Stimulated activated effector memory CD8-positive, alpha-beta T cell treated with anti-CD3 and anti-CD28 coated beads, Interleukin-12 subunit alpha, Interleukin-12 subunit beta, amount 100 ng/mL, for 72 hours (primary cell): ENCODE measurements at regions not wholly inside any gene's neighbourhood (a gene's known extent, or its start where the extent isn't known, plus 50 kb on each side); places are given as distances from the start of the nearest gene placed in this dataset.
"Not testable (repeated sequence)": the region's sequence is repeated elsewhere in the genome, so short reads cannot be mapped to it uniquely, and the experiment has no call there.

Experiments
- ATAC-seq: fragments of 150-1000 bp; cut with Tn5 transposase; 2 replicates; pipeline ENCODE4 v1.10.0; 2021
- DNase-seq, 2 donors: peaks; one replicate each; pipeline ENCODE4 v3.0.0; 2021 to 2022; ENCODE audit warnings: low spot score in 2 of 2
- H3K27ac Mint-ChIP-seq: one replicate; pipeline ENCODE4 v1.8.0; 2022; ENCODE audit warnings: mild to moderate bottlenecking, mixed read lengths
- H3K36me3 Mint-ChIP-seq: one replicate; pipeline ENCODE4 v1.8.0; 2022; ENCODE audit warnings: mild to moderate bottlenecking, mixed read lengths
- H3K4me1 Mint-ChIP-seq: one replicate; pipeline ENCODE4 v1.8.0; 2022; ENCODE audit warnings: mixed read lengths
- H3K4me3 Mint-ChIP-seq: one replicate; pipeline ENCODE4 v1.8.0; 2022; ENCODE audit warnings: mild to moderate bottlenecking, mixed read lengths
- H3K9me3 Mint-ChIP-seq: one replicate; pipeline ENCODE4 v1.8.0; 2022; ENCODE audit warnings: mixed read lengths

GRCh38 chr1:14392161-14392858 lies 206.2 kb upstream of the KAZN start:
- no peak overlapping the region for H3K4me3 Mint-ChIP-seq
- no peaks in the 10 kb centered on the region for H3K4me1 Mint-ChIP-seq
- ATAC-seq (no peak), DNase-seq (no peak)
- peaks cover 8% of the 10 kb centered on the region for H3K9me3 Mint-ChIP-seq
- no peaks in the 10 kb centered on the region for H3K36me3 Mint-ChIP-seq
- H3K27ac Mint-ChIP-seq = no peak overlapping the region

DNA sequence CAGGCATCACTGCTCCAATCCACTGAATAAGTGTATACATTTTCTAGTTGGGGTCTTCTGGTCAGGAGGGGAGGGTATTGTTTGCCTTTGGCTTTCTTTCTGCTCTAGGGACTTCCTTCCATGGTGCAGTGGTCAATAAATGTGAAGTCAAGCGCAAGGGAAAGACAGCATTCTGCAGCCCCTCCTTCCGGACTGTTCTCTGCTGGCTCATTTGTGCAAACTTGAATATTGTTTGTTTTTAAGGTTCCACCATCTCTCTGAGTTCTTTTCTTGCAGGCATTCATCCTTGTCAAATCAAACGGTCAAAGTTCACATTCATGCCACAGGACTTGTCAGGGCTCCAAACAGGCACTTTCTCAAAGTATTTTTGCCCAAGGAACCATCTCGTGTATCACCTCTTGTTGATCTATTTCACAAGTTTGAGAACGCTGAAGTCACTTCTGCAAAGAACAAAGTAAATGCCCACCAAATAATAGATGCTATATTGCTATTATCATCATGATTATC lies 205.6 kb upstream of the KAZN start:
- ATAC-seq = no peak

GRCh38 chr1:14396100-14396499 lies 202.4 kb upstream of the KAZN start:
- Mint-ChIP-seq H3K4me1 (no peaks in the 10 kb centered on the region), H3K27ac (no peak overlapping the region)

More for the DNA sequence above, 205.6 kb upstream of the KAZN start:
- Mint-ChIP-seq H3K4me1 (no peaks in the 10 kb centered on the region), H3K36me3 (no peaks in the 10 kb centered on the region), H3K4me3 (no peak overlapping the region), H3K9me3 (peaks cover 8% of the 10 kb centered on the region), H3K27ac (no peak overlapping the region)
- no peak for DNase-seq

DNA sequence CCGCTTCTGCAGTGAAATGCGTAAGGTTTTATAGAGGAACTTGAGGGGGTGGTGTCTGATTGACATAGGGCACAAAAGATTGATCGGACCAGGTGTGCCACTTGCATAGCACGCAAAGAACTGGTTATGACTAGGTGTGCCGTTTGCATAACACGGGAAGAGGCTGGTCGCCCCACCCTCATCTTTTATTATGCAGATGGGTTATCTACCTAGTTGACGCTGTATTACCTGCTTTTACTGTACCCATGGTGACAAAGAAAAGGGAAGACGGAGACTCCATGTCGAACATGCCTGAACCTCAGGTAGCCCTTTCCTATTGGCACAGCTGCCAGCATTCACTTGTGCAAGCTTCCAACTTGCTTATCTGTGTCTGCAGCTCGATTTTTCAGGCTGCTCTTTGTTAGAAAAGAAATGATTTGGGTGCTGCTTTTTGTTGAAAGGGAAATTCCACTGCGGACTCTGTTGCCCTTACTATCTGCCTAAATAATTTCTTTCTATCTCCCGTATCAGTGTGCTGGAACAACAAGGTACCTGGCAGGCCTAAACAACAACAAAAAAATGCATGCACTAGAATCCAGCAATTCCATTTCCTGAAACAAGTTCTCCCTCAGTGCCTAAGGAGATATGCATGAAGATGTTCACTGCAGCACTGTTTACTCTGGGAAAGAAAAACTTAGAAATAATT lies 194.4 kb upstream of the KAZN start:
- ATAC-seq (no peak), DNase-seq (no peak)
- H3K4me3 Mint-ChIP-seq = no peak overlapping the region
- no peaks in the 10 kb centered on the region for H3K4me1 Mint-ChIP-seq
- H3K27ac Mint-ChIP-seq = no peak overlapping the region
- H3K36me3 Mint-ChIP-seq = no peaks in the 10 kb centered on the region
- H3K9me3 Mint-ChIP-seq = no peaks in the 10 kb centered on the region

More at GRCh38 chr1:14396100-14396499, 202.4 kb upstream of the KAZN start:
- Mint-ChIP-seq H3K36me3 (no peaks in the 10 kb centered on the region), H3K4me3 (no peak overlapping the region), H3K9me3 (peaks cover 2% of the 10 kb centered on the region)
- DNase-seq (no peak), ATAC-seq (no peak)

DNA sequence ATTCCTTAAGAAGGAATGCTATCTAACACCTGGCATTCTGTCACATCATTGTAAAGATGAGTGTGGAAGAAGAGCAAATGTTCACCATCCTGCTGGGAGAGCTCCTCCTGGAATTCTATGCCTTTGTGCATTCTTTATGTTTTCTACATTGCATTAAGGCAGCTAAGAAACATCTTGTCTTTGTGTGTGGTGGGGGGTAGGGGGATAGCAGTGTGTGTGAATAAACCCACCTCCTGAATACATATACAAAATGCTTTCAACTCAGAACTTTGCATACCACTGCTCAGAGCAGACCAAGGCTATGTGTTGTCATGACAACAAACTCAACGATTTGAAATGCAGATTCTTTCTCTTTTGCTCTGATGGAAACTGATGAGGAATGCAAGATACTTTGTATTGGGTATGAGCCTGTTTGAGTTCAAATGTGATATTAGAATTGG lies 193.6 kb upstream of the KAZN start:
- DNase-seq (no peak), ATAC-seq (no peak)
- Mint-ChIP-seq H3K4me3 (no peak overlapping the region), H3K4me1 (no peaks in the 10 kb centered on the region), H3K27ac (no peak overlapping the region), H3K9me3 (no peaks in the 10 kb centered on the region), H3K36me3 (no peaks in the 10 kb centered on the region)

DNA sequence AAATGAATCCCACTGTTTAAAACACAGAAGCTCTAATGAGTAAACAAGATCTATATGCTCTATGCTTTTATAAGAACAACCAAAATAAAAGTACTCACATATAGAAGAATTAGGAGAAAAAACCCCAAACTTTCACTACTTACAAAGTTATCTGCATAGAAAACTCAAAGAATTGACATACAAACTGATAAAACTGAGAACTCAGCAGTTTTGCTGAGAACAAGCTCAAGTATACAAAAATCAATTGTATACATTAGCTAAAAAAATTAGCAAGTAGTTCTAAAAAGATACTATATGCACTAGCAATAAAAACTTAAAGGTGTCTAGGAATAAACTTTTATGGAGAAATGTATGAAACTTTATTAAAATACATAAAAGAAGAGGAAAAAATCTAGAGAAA lies 186.2 kb upstream of the KAZN start:
- DNase-seq (no peak), ATAC-seq (no peak)
- Mint-ChIP-seq H3K4me3 (no peak overlapping the region), H3K9me3 (peaks cover 2% of the 10 kb centered on the region), H3K27ac (no peak overlapping the region), H3K4me1 (no peaks in the 10 kb centered on the region), H3K36me3 (no peaks in the 10 kb centered on the region)

DNA sequence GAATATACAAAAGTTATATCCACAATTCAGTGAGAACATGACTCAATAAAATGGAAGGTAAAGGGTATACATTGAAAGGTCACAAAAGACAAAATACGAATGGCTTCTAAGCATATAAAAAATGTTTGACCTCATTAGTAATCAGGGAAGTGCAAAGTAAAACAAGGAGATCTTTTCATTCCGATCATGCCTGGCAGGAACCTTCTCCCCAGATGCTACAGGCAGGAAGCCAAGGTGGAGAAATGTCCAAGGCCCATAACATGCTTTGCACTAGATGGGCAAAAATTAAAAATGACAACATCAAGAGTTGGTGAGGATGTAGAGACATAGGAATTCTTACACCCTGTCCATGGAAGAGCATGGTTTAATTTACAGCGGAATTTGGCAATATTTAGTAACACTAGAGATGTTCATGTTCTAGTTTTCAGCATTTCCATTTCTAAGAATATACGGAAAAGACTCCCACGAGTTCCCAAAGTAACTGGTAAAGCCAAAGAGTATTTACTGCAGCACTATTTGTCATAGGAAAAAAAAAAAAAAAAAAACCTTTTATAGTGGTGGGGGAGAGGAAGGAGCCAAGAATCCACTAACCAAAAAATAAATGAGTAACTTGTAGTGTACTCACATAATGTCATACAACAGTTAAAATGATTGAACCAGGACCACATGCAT lies 184.5 kb upstream of the KAZN start:
- no peaks in the 10 kb centered on the region for H3K36me3 Mint-ChIP-seq
- H3K4me1 Mint-ChIP-seq = no peaks in the 10 kb centered on the region
- H3K9me3 Mint-ChIP-seq = peaks cover 2% of the 10 kb centered on the region
- ATAC-seq = no peak
- H3K4me3 Mint-ChIP-seq = no peak overlapping the region
- no peak overlapping the region for H3K27ac Mint-ChIP-seq
- DNase-seq = no peak

DNA sequence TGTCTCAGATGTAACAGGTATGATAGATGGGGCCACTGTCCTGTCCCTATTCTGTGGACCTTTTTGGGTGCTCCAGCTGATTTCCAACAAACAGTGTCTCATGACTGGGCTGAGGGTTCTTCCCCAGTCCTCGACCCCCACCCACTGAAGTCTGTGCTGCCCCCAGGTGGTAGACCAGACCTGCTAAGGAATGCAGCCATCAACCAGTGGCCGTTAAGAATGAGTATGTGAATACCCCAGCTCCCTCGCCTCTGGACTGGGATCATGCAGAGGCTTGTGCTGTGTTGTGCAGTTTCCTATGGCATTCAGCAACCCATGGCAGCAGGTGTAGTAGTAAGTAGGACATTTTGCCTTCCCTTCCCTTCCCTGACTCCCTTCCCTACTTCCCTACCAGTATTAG lies 183.1 kb upstream of the KAZN start:
- Mint-ChIP-seq H3K4me3 (no peak overlapping the region), H3K36me3 (no peaks in the 10 kb centered on the region), H3K9me3 (peaks cover 2% of the 10 kb centered on the region), H3K27ac (no peak overlapping the region), H3K4me1 (no peaks in the 10 kb centered on the region)
- no peak for DNase-seq
- ATAC-seq = no peak

DNA sequence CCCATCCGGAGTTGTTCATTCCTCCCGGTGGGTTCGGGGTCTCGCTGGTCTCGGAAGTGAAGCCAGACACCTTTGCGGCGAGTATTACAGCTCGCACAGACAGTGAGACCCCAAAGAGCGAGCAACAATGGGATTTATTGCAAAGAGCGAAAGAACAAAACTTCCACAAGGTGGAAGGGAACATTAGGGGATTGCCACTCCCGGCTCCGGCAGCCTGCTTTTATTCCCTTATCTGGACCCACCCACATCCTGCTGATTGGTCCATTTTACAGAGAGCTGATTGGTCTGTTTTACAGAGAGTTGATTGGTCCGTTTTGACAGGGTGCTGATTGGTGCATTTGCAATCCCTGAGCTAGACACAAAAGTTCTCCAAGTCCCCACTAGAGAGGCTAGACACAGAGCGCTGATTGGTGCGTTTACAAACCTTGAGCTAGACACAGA lies 178.7 kb upstream of the KAZN start:
- ATAC-seq, H3K9me3 Mint-ChIP-seq, H3K27ac Mint-ChIP-seq, DNase-seq, H3K36me3 Mint-ChIP-seq, H3K4me3 Mint-ChIP-seq, H3K4me1 Mint-ChIP-seq: not testable (repeated sequence)

- no peak for DNase-seq
- H3K9me3 Mint-ChIP-seq = no peaks in the 10 kb centered on the region
- no peak overlapping the region for H3K27ac Mint-ChIP-seq
- H3K4me3 Mint-ChIP-seq = no peak overlapping the region
- no peak for ATAC-seq
- no peaks in the 10 kb centered on the region for H3K36me3 Mint-ChIP-seq
- no peaks in the 10 kb centered on the region for H3K4me1 Mint-ChIP-seq
These were observed 177.8 kb upstream of the KAZN start for GRCh38 chr1:14420686-14421085.

DNA sequence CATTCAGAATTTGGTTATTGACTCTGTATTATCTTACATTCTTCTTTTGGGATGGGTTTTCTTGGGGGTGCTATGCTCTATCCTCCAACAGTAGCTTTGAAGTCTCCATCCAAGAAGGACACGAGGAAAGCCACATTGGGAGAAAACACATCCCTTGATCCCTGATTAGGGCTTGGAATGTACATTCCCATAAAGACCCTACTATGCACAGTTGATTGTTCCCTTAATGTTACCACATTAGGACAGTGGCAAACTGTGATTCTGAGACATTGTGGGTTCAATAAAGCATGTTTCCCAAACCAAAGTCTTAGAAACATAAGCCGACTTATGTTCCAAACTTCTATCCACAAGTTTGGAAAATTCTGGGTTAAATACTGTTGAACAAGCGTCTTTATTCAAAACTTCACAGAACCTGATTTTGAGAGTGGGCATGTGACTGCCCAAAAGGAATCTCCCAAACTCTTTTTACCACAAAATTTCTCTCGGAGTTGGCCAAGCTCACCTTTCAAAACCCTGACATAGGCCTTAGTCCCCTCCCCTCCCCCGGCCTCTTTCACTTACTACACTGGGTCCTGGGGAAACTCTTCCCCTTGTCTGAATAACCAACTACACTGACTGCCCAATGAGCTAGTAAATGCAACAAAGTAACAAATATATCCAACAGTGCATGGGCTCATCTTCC lies 177.0 kb upstream of the KAZN start:
- no peak for ATAC-seq
- H3K9me3 Mint-ChIP-seq = no peaks in the 10 kb centered on the region
- no peaks in the 10 kb centered on the region for H3K4me1 Mint-ChIP-seq
- H3K36me3 Mint-ChIP-seq = no peaks in the 10 kb centered on the region
- no peak overlapping the region for H3K27ac Mint-ChIP-seq
- no peak for DNase-seq
- H3K4me3 Mint-ChIP-seq = no peak overlapping the region

DNA sequence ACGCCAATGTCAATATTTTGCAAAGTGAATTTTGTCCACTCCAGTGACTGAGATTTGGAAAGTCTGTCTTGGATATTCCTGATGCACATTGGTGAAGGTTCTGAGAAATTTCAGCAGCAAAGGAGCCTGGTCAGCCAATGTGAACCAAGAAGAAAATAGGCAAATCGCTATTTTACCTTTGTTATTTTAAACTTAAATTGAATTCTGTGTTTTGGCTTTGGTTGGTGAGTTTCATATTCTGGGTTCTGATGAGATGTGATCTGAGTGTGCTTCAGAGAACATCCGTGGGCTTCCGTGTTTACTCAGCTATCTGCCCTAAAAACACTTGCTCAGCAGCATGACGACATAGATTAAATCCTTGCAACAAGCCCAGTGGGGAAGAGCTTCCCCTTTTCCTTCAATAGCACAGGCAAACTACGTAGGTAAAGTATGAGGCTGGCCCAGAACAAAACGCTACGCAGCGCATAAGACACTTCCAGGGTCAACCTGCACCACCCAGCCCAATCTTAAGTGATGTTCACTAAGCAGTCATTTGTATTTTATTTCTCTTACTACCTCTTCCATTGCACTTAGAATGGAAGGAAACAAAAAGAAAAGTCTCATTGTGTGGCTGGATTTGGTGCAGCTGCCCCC lies 176.4 kb upstream of the KAZN start:
- no peak for ATAC-seq
- DNase-seq = no peak
- Mint-ChIP-seq H3K27ac (no peak overlapping the region), H3K4me1 (no peaks in the 10 kb centered on the region), H3K36me3 (no peaks in the 10 kb centered on the region), H3K4me3 (no peak overlapping the region), H3K9me3 (no peaks in the 10 kb centered on the region)

DNA sequence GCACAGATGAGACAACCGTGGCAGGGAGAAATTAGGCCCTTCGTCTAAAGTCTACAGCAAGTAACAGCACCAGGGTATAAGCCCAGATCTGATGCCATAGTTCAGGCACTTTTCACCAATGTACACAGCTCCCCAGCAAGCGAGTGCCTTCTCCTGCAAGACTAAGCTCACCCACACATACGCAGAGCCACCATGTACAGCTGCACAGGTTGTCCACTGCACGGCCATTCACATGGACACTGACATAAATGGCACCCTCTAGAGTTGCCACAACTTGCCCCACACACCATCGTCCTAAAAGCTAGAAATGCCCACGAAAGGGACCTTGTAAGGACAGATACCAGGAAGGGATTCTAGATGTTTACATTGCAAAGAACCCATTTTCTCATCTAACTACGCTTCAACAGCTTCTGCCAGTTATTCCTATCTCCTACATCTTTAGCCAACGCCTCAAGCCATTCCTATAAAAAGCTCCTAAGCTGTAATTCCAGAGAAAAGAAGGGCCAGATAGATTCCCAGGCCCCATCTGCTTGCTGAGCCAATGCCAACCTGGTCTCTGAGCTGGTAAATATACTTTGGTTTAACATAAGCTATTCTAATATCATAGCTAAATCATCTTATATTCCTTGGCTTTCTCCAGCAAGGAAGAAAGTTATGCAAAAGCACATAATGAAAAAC lies 174.0 kb upstream of the KAZN start:
- Mint-ChIP-seq H3K4me1 (no peaks in the 10 kb centered on the region), H3K36me3 (no peaks in the 10 kb centered on the region), H3K9me3 (no peaks in the 10 kb centered on the region), H3K4me3 (no peak overlapping the region), H3K27ac (no peak overlapping the region)
- DNase-seq = no peak
- no peak for ATAC-seq

GRCh38 chr1:14426854-14427253 lies 171.6 kb upstream of the KAZN start:
- H3K27ac Mint-ChIP-seq = no peak overlapping the region
- H3K4me1 Mint-ChIP-seq = no peaks in the 10 kb centered on the region
- no peak for ATAC-seq
- no peaks in the 10 kb centered on the region for H3K36me3 Mint-ChIP-seq
- H3K9me3 Mint-ChIP-seq = no peaks in the 10 kb centered on the region
- H3K4me3 Mint-ChIP-seq = no peak overlapping the region
- no peak for DNase-seq
